ENCODE measurements at regions not wholly inside any gene's neighbourhood (a gene's known extent, or its start where the extent isn't known, plus 50 kb on each side); places are given as distances from the start of the nearest gene placed in this dataset.

DNA sequence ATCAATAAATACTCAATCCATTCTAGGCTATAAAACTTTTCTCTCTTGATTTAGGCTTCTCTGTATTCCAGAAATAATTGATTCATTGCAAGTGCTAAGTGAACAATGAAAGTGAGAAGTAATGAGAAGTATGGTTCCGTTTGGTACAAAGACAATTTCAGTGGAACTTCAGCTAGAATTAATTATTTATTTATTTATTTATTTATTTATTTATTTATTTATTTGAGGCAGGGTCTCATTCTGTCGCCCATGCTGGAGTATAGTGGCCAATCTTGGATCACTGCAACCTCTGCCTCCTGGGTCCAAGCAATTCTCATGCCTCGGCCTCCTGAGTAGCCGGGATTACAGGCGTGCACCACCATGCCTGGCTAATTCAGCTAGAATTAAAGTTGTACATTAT lies 262.1 kb downstream of the B3GLCT start:
- H3K36me3 ChIP-seq (ENCODE audit: control insufficient read depth, insufficient read depth, low read length), result no peaks in the 10 kb centered on the region
- no peak for TF ChIP-seq CTCF (IDR thresholded peaks at IDR 0.05)
- H3K4me2 ChIP-seq (ENCODE audit: low read length), result no peak overlapping the region
- no peaks in the 10 kb centered on the region for H3K9me3 ChIP-seq (ENCODE audit: control insufficient read depth, low read length)
- H3K27ac ChIP-seq, result no peak overlapping the region
- no peaks in the 10 kb centered on the region for H3K79me2 ChIP-seq
- no peaks in the 10 kb centered on the region for H3K4me1 ChIP-seq
- no peak overlapping the region for H3K9ac ChIP-seq
- H2AFZ ChIP-seq, result no peak overlapping the region
- no peaks in the 10 kb centered on the region for H3K27me3 ChIP-seq (ENCODE audit: control insufficient read depth, insufficient read depth, low read length)
- H3K4me3 ChIP-seq (ENCODE audit: low read depth, low read length), result no peak overlapping the region

GRCh38 chr13:31462766-31463165 lies 263.0 kb downstream of the B3GLCT start:
- H3K4me2 ChIP-seq (ENCODE audit: low read length), result no peak overlapping the region
- H3K27ac ChIP-seq, result no peak overlapping the region
- no peak overlapping the region for H2AFZ ChIP-seq
- H3K27me3 ChIP-seq (ENCODE audit: control insufficient read depth, insufficient read depth, low read length), result no peaks in the 10 kb centered on the region
- H3K4me3 ChIP-seq (ENCODE audit: low read depth, low read length), result no peak overlapping the region
- no peak for TF ChIP-seq CTCF (IDR thresholded peaks at IDR 0.05)
- H3K79me2 ChIP-seq, result no peaks in the 10 kb centered on the region
- no peaks in the 10 kb centered on the region for H3K36me3 ChIP-seq (ENCODE audit: control insufficient read depth, insufficient read depth, low read length)
- no peak overlapping the region for H3K9ac ChIP-seq
- H3K9me3 ChIP-seq (ENCODE audit: control insufficient read depth, low read length), result no peaks in the 10 kb centered on the region
- H3K4me1 ChIP-seq, result no peaks in the 10 kb centered on the region

- peak overlapping the region; percentile 63 for H2AFZ ChIP-seq
- H3K4me2 ChIP-seq (ENCODE audit: low read length), result no peak overlapping the region
- no peaks in the 10 kb centered on the region for H3K4me1 ChIP-seq
- H3K9me3 ChIP-seq (ENCODE audit: control insufficient read depth, low read length), result no peaks in the 10 kb centered on the region
- H3K9ac ChIP-seq, result no peak overlapping the region
- no peak overlapping the region for H3K4me3 ChIP-seq (ENCODE audit: low read depth, low read length)
- no peaks in the 10 kb centered on the region for H3K27me3 ChIP-seq (ENCODE audit: control insufficient read depth, insufficient read depth, low read length)
- peak overlapping the region; percentile 64 for H3K27ac ChIP-seq
- no peaks in the 10 kb centered on the region for H3K36me3 ChIP-seq (ENCODE audit: control insufficient read depth, insufficient read depth, low read length)
- TF ChIP-seq CTCF (IDR thresholded peaks at IDR 0.05), result no peak
- no peaks in the 10 kb centered on the region for H3K79me2 ChIP-seq
These were observed 268.5 kb downstream of the B3GLCT start for GRCh38 chr13:31468114-31468902.

DNA sequence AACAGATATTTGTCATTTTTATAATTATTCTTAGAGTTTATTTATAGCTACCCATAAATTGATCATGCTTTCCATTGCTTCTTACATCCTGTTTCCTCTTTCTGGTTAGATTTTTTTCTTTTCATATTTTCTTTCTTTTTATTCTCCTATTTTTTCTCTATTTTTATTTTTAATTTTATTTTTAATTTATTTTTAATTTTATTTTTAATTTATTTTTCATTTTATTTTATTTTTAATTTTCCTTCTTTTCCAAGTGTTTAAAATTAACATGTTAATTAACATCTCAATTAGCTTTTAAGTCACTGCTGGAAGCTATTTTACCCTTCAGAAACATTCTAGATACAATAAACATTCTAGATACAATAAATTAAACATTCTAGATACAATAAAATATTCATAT lies 269.6 kb downstream of the B3GLCT start:
- H3K27ac ChIP-seq, result peak overlapping the region; percentile 64
- no peaks in the 10 kb centered on the region for H3K4me1 ChIP-seq
- no peaks in the 10 kb centered on the region for H3K27me3 ChIP-seq (ENCODE audit: control insufficient read depth, insufficient read depth, low read length)
- no peaks in the 10 kb centered on the region for H3K36me3 ChIP-seq (ENCODE audit: control insufficient read depth, insufficient read depth, low read length)
- no peaks in the 10 kb centered on the region for H3K79me2 ChIP-seq
- no peak overlapping the region for H3K9ac ChIP-seq
- H3K9me3 ChIP-seq (ENCODE audit: control insufficient read depth, low read length), result no peaks in the 10 kb centered on the region
- no peak overlapping the region for H2AFZ ChIP-seq
- H3K4me2 ChIP-seq (ENCODE audit: low read length), result no peak overlapping the region
- no peak for TF ChIP-seq CTCF (IDR thresholded peaks at IDR 0.05)
- H3K4me3 ChIP-seq (ENCODE audit: low read depth, low read length), result no peak overlapping the region

- Histone ChIP-seq H3K27me3 (ENCODE audit: control insufficient read depth, insufficient read depth, low read length) (no peaks in the 10 kb centered on the region), H3K4me2 (ENCODE audit: low read length) (peak overlapping the region; percentile 62), H3K27ac (peak overlapping the region; percentile 33), H3K4me3 (ENCODE audit: low read depth, low read length) (no peak overlapping the region), H3K4me1 (peaks cover 3% of the 10 kb centered on the region), H3K9ac (no peak overlapping the region), H3K36me3 (ENCODE audit: control insufficient read depth, insufficient read depth, low read length) (no peaks in the 10 kb centered on the region), H3K9me3 (ENCODE audit: control insufficient read depth, low read length) (peaks cover 4% of the 10 kb centered on the region), H3K79me2 (no peaks in the 10 kb centered on the region), H2AFZ (no peak overlapping the region)
- no peak for TF ChIP-seq CTCF (IDR thresholded peaks at IDR 0.05)
These were observed 263.1 kb upstream of the RXFP2 start for GRCh38 chr13:31476266-31476665.

Measured in parathyroid adenoma (tissue), 2 donors.